ENCODE measurements at regions not wholly inside any gene's neighbourhood (a gene's known extent, or its start where the extent isn't known, plus 50 kb on each side); places are given as distances from the start of the nearest gene placed in this dataset.

DNA sequence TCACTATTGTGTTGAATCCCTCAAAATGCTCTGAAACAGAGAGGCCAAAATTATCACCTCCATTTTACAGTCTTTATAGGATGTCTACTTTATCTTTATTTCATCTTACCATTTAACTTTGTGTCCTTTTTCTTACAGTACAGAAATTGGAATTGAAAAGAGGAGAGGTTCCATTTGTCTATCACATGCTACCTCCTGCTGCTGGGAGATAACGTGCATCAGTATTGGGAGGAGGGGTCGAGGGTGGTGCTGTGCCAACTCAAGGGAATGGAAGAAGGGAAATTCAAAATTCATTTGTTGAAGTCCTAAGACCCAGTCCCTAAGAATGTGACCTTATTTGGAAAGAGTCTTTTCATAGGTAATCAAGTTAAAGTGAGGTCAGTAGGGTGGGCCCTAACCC lies 85.3 kb downstream of the HHIPL2 start:
- Mint-ChIP-seq H3K27ac (no peak overlapping the region), H3K36me3 (no peaks in the 10 kb centered on the region)
- TF ChIP-seq, protein P1, sequence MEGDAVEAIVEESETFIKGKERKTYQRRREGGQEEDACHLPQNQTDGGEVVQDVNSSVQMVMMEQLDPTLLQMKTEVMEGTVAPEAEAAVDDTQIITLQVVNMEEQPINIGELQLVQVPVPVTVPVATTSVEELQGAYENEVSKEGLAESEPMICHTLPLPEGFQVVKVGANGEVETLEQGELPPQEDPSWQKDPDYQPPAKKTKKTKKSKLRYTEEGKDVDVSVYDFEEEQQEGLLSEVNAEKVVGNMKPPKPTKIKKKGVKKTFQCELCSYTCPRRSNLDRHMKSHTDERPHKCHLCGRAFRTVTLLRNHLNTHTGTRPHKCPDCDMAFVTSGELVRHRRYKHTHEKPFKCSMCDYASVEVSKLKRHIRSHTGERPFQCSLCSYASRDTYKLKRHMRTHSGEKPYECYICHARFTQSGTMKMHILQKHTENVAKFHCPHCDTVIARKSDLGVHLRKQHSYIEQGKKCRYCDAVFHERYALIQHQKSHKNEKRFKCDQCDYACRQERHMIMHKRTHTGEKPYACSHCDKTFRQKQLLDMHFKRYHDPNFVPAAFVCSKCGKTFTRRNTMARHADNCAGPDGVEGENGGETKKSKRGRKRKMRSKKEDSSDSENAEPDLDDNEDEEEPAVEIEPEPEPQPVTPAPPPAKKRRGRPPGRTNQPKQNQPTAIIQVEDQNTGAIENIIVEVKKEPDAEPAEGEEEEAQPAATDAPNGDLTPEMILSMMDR (conservative IDR thresholded peaks at IDR 0.05), result no peak

DNA sequence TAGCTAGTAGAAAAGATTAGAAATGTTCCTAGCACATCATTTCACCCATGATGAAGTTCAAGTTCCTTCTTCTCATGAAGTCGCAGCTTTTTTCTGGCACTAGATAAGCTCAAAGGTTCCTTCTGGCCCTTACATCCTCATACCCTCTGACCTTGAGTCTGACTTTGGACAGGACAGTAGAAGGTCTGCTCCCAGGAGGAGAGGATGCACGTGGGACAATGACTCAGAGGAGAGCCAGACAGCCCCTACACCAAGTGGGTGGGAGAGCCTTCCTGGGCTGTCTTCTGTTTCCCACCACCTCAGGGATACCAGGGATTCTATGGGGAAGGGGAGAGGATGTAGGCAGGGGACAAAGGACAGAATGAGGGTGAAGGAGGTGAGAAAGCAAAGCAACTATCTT lies 86.0 kb downstream of the HHIPL2 start:
- H3K27me3 Mint-ChIP-seq, result peaks cover 20% of the 10 kb centered on the region
- no peak overlapping the region for H3K27ac Mint-ChIP-seq
- H3K4me1 Mint-ChIP-seq (ENCODE audit: unreplicated experiment), result peaks cover 10% of the 10 kb centered on the region

More for the DNA sequence above, 85.3 kb downstream of the HHIPL2 start:
- peaks cover 20% of the 10 kb centered on the region for H3K27me3 Mint-ChIP-seq
- no peak overlapping the region for H3K4me3 Mint-ChIP-seq
- no peak for DNase-seq (ENCODE audit: extremely low spot score, unreplicated experiment)
- peaks cover 7% of the 10 kb centered on the region for H3K9me3 Mint-ChIP-seq
- peaks cover 10% of the 10 kb centered on the region for H3K4me1 Mint-ChIP-seq (ENCODE audit: unreplicated experiment)

GRCh38 chr1:222459652-222460051 lies 88.3 kb downstream of the HHIPL2 start:
- TF ChIP-seq, protein P1 (conservative IDR thresholded peaks at IDR 0.05), result no peak
- Mint-ChIP-seq H3K4me3 (no peak overlapping the region), H3K27ac (no peak overlapping the region), H3K9me3 (peaks cover 16% of the 10 kb centered on the region), H3K27me3 (peaks cover 17% of the 10 kb centered on the region), H3K4me1 (ENCODE audit: unreplicated experiment) (peaks cover 8% of the 10 kb centered on the region), H3K36me3 (no peaks in the 10 kb centered on the region)
- DNase-seq (ENCODE audit: extremely low spot score, unreplicated experiment), result no peak

More for the DNA sequence above, 86.0 kb downstream of the HHIPL2 start:
- H3K4me3 Mint-ChIP-seq, result no peak overlapping the region
- peaks cover 14% of the 10 kb centered on the region for H3K9me3 Mint-ChIP-seq
- H3K36me3 Mint-ChIP-seq, result no peaks in the 10 kb centered on the region
- TF ChIP-seq, protein P1 (conservative IDR thresholded peaks at IDR 0.05), result no peak
- no peak for DNase-seq (ENCODE audit: extremely low spot score, unreplicated experiment)

- Mint-ChIP-seq H3K27me3 (peaks cover 11% of the 10 kb centered on the region), H3K4me1 (ENCODE audit: unreplicated experiment) (peaks cover 9% of the 10 kb centered on the region), H3K9me3 (peaks cover 16% of the 10 kb centered on the region), H3K27ac (no peak overlapping the region), H3K36me3 (no peaks in the 10 kb centered on the region), H3K4me3 (no peak overlapping the region)
- no peak for DNase-seq (ENCODE audit: extremely low spot score, unreplicated experiment)
- TF ChIP-seq, protein P1 (conservative IDR thresholded peaks at IDR 0.05), result no peak
These were observed 90.4 kb downstream of the HHIPL2 start for GRCh38 chr1:222457513-222457912.

DNA sequence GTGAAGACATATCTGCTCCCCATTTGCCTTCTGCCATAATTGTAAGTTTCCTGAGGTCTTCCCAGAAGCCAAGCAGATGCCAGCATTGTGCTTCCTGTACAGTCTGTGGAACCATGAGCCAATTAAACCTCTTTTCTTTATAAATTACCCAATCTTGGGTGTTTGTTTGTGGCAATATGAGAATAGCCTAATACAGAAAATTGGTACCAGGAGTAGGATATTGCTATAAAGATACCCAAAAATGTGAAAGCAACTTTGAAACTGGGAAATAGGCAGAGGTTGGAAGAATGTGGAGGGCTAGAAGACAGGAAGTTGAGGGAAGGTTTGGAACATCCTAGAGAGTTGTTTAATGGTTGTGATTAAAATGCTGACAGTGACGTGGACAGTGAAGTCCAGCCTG lies 90.8 kb downstream of the HHIPL2 start:
- H3K27ac Mint-ChIP-seq, result no peak overlapping the region
- no peak overlapping the region for H3K4me3 Mint-ChIP-seq
- no peaks in the 10 kb centered on the region for H3K36me3 Mint-ChIP-seq
- no peak for DNase-seq (ENCODE audit: extremely low spot score, unreplicated experiment)
- H3K27me3 Mint-ChIP-seq, result peaks cover 13% of the 10 kb centered on the region
- TF ChIP-seq, protein P1 (conservative IDR thresholded peaks at IDR 0.05), result no peak
- peaks cover 9% of the 10 kb centered on the region for H3K4me1 Mint-ChIP-seq (ENCODE audit: unreplicated experiment)
- peaks cover 16% of the 10 kb centered on the region for H3K9me3 Mint-ChIP-seq
